Hepatocyte (in vitro differentiated cells): ENCODE measurements at regions not wholly inside any gene's neighbourhood (a gene's known extent, or its start where the extent isn't known, plus 50 kb on each side); places are given as distances from the start of the nearest gene placed in this dataset.

Experiments
- DNase-seq: peaks from one replicate; pipeline ENCODE4 v3.0.0-alpha.2; 2016; ENCODE audit warnings: low spot score
- H2AFZ ChIP-seq: fragments of 200-600 bp; sonication (generic); 2 replicates; pipeline ENCODE4 v1.6.0; 2016; ENCODE audit warnings: antibody characterized with exemption, mild to moderate bottlenecking
- H3K27ac ChIP-seq: fragments of 200-600 bp; sonication (generic); 2 replicates; pipeline ENCODE4 v1.5.1; 2016; ENCODE audit warnings: mild to moderate bottlenecking
- H3K27me3 ChIP-seq: fragments of 200-600 bp; sonication (generic); 2 replicates; pipeline ENCODE4 v1.6.1; 2016
- H3K36me3 ChIP-seq: fragments of 200-600 bp; sonication (generic); replicated peaks from 2 replicates; pipeline ENCODE4 v1.5.1; 2016; ENCODE audit warnings: low read depth; ENCODE audit not compliant: insufficient read depth
- H3K4me1 ChIP-seq: fragments of 200-600 bp; sonication (generic); 2 replicates; pipeline ENCODE4 v1.5.1; 2016; ENCODE audit warnings: mild to moderate bottlenecking, moderate library complexity; ENCODE audit not compliant: insufficient read depth
- H3K4me2 ChIP-seq: fragments of 200-600 bp; sonication (generic); 2 replicates; pipeline ENCODE4 v1.6.0; 2016
- H3K4me3 ChIP-seq: fragments of 200-600 bp; sonication (generic); 2 replicates; pipeline ENCODE4 v1.5.1; 2016; ENCODE audit warnings: mild to moderate bottlenecking
- H3K79me2 ChIP-seq: fragments of 200-600 bp; sonication (generic); 2 replicates; pipeline ENCODE4 v1.6.0; 2017; ENCODE audit warnings: mild to moderate bottlenecking
- H3K9me2 ChIP-seq: fragments of 200-600 bp; sonication (generic); replicated peaks from 2 replicates; pipeline ENCODE4 v1.6.0; 2017; ENCODE audit warnings: mild to moderate bottlenecking; ENCODE audit not compliant: insufficient read depth
- H3K9me3 ChIP-seq: fragments of 200-600 bp; sonication (generic); 2 replicates; pipeline ENCODE4 v1.5.1; 2016; ENCODE audit warnings: low read depth, mild to moderate bottlenecking
- H4K20me1 ChIP-seq: fragments of 200-600 bp; sonication (generic); 2 replicates; pipeline ENCODE4 v1.6.0; 2016; ENCODE audit warnings: mild to moderate bottlenecking; ENCODE audit not compliant: insufficient read depth, poor library complexity, severe bottlenecking
- CTCF ChIP-seq: fragments of 200-600 bp; sonication (generic); IDR thresholded peaks from 2 replicates; pipeline ENCODE4 v1.5.1; 2016; ENCODE audit warnings: antibody characterized with exemption, mild to moderate bottlenecking; ENCODE audit not compliant: poor library complexity
- EZH2 ChIP-seq: fragments of 200-600 bp; sonication (generic); IDR thresholded peaks from 2 replicates; pipeline ENCODE4 v1.6.1; 2016; ENCODE audit warnings: antibody characterized with exemption, mild to moderate bottlenecking, borderline replicate concordance
- EZH2phosphoT487 ChIP-seq: fragments of 200-600 bp; sonication (generic); IDR thresholded peaks from one replicate; pipeline ENCODE4 v1.6.1; 2018; ENCODE audit warnings: antibody characterized with exemption, mild to moderate bottlenecking, low read depth, moderate library complexity; ENCODE audit not compliant: unreplicated experiment, severe bottlenecking
- WGBS: methylation state at CpG from one replicate; pipeline ENCODE4 v1.1.6; 2016; ENCODE audit warnings: low lambda C conversion rate; ENCODE audit errors: missing lambda C conversion rate; 5-methylcytosine and 5-hydroxymethylcytosine counted together

- Histone ChIP-seq H3K79me2 (no peaks in the 10 kb centered on the region), H3K9me3 (no peaks in the 10 kb centered on the region), H3K4me3 (no peak overlapping the region), H3K4me1 (no peaks in the 10 kb centered on the region), H3K27me3 (no peaks in the 10 kb centered on the region), H3K27ac (no peak overlapping the region), H2AFZ (no peak overlapping the region), H4K20me1 (no peaks in the 10 kb centered on the region), H3K4me2 (no peak overlapping the region), H3K9me2 (no peaks in the 10 kb centered on the region), H3K36me3 (no peaks in the 10 kb centered on the region)
- DNase-seq: no peak
- TF ChIP-seq EZH2 (no peak), CTCF (no peak), EZH2phosphoT487 (no peak)
- WGBS: 88% methylated on average over 6 of the region's 6 CpGs
Measured at GRCh38 chr1:168435439-168435838, 108.4 kb downstream of the XCL2 start.

GRCh38 chr1:168433238-168433637, 110.6 kb downstream of the XCL2 start:
- 82% methylated on average over 2 of the region's 2 CpGs for WGBS
- Histone ChIP-seq H3K9me3 (no peaks in the 10 kb centered on the region), H3K27me3 (no peaks in the 10 kb centered on the region), H4K20me1 (no peaks in the 10 kb centered on the region), H3K9me2 (no peaks in the 10 kb centered on the region), H3K36me3 (no peaks in the 10 kb centered on the region), H3K79me2 (no peaks in the 10 kb centered on the region), H3K4me1 (no peaks in the 10 kb centered on the region), H3K27ac (no peak overlapping the region), H2AFZ (no peak overlapping the region), H3K4me3 (no peak overlapping the region), H3K4me2 (no peak overlapping the region)
- no peak for DNase-seq
- TF ChIP-seq EZH2: no peak
- TF ChIP-seq EZH2phosphoT487: no peak
- no peak for TF ChIP-seq CTCF

GRCh38 chr1:168431882-168432281, 111.9 kb downstream of the XCL2 start:
- TF ChIP-seq EZH2: no peak
- TF ChIP-seq CTCF: no peak
- TF ChIP-seq EZH2phosphoT487: no peak

GRCh38 chr1:168430321-168430720, 113.5 kb downstream of the XCL2 start:
- Histone ChIP-seq H3K27me3 (no peaks in the 10 kb centered on the region), H3K4me3 (no peak overlapping the region), H3K9me3 (no peaks in the 10 kb centered on the region), H2AFZ (no peak overlapping the region), H3K27ac (no peak overlapping the region), H3K36me3 (no peaks in the 10 kb centered on the region), H3K4me1 (no peaks in the 10 kb centered on the region), H3K9me2 (no peaks in the 10 kb centered on the region), H3K79me2 (no peaks in the 10 kb centered on the region), H3K4me2 (no peak overlapping the region), H4K20me1 (no peaks in the 10 kb centered on the region)
- TF ChIP-seq EZH2 (no peak), CTCF (no peak), EZH2phosphoT487 (no peak)
- WGBS: 90% methylated on average over 13 of the region's 13 CpGs
- DNase-seq: no peak

More at GRCh38 chr1:168431882-168432281, 111.9 kb downstream of the XCL2 start:
- H2AFZ ChIP-seq: no peak overlapping the region
- H3K9me3 ChIP-seq: no peaks in the 10 kb centered on the region
- no peaks in the 10 kb centered on the region for H4K20me1 ChIP-seq
- no peak for DNase-seq
- H3K36me3 ChIP-seq: no peaks in the 10 kb centered on the region
- H3K79me2 ChIP-seq: no peaks in the 10 kb centered on the region
- H3K9me2 ChIP-seq: no peaks in the 10 kb centered on the region
- no peaks in the 10 kb centered on the region for H3K27me3 ChIP-seq
- H3K27ac ChIP-seq: no peak overlapping the region
- no peak overlapping the region for H3K4me3 ChIP-seq
- no peak overlapping the region for H3K4me2 ChIP-seq
- H3K4me1 ChIP-seq: no peaks in the 10 kb centered on the region
